ENCODE measurements at regions not wholly inside any gene's neighbourhood (a gene's known extent, or its start where the extent isn't known, plus 50 kb on each side); places are given as distances from the start of the nearest gene placed in this dataset.

- Histone ChIP-seq H3K4me3 (ENCODE audit: low read depth, low read length) (no peak overlapping the region), H3K9me3 (ENCODE audit: control insufficient read depth, insufficient read depth, low read length) (peaks cover 4% of the 10 kb centered on the region; the same call in 1 of the 2 replicates), H3K27me3 (ENCODE audit: control insufficient read depth, insufficient read depth, low read length) (no peaks in the 10 kb centered on the region), H3K27ac (ENCODE audit: low read depth, low read length) (no peak overlapping the region)
- TF ChIP-seq, protein P1, sequence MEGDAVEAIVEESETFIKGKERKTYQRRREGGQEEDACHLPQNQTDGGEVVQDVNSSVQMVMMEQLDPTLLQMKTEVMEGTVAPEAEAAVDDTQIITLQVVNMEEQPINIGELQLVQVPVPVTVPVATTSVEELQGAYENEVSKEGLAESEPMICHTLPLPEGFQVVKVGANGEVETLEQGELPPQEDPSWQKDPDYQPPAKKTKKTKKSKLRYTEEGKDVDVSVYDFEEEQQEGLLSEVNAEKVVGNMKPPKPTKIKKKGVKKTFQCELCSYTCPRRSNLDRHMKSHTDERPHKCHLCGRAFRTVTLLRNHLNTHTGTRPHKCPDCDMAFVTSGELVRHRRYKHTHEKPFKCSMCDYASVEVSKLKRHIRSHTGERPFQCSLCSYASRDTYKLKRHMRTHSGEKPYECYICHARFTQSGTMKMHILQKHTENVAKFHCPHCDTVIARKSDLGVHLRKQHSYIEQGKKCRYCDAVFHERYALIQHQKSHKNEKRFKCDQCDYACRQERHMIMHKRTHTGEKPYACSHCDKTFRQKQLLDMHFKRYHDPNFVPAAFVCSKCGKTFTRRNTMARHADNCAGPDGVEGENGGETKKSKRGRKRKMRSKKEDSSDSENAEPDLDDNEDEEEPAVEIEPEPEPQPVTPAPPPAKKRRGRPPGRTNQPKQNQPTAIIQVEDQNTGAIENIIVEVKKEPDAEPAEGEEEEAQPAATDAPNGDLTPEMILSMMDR (IDR thresholded peaks at IDR 0.05; ENCODE audit: low read depth, low read length): no peak
- no peak for DNase-seq (ENCODE audit: low read depth, low spot score)
- ChIA-PET POLR2A (no interaction called here), CTCF (interaction anchor here (5.4 kb wide), 1 partner anchor 50 kb away, joined by 24 read pairs; no protein-coding TSS in a partner anchor)
Observed at GRCh38 chr1:244992833-244993232, 128.5 kb upstream of the HNRNPU start.

- TF ChIP-seq, protein P1 (IDR thresholded peaks at IDR 0.05; ENCODE audit: low read depth, low read length): no peak
- Histone ChIP-seq H3K27ac (ENCODE audit: low read depth, low read length) (no peak overlapping the region), H3K4me3 (ENCODE audit: low read depth, low read length) (no peak overlapping the region), H3K27me3 (ENCODE audit: control insufficient read depth, insufficient read depth, low read length) (no peaks in the 10 kb centered on the region), H3K9me3 (ENCODE audit: control insufficient read depth, insufficient read depth, low read length) (peaks cover 4% of the 10 kb centered on the region; the same call in 1 of the 2 replicates)
- ChIA-PET POLR2A (no interaction called here), CTCF (interaction anchor here (1.0 kb wide), 1 partner anchor 53 kb away, joined by 6 read pairs; no protein-coding TSS in a partner anchor)
- no peak for DNase-seq (ENCODE audit: low read depth, low spot score)
Observed at GRCh38 chr1:244989813-244990212, 125.5 kb upstream of the HNRNPU start.

DNA sequence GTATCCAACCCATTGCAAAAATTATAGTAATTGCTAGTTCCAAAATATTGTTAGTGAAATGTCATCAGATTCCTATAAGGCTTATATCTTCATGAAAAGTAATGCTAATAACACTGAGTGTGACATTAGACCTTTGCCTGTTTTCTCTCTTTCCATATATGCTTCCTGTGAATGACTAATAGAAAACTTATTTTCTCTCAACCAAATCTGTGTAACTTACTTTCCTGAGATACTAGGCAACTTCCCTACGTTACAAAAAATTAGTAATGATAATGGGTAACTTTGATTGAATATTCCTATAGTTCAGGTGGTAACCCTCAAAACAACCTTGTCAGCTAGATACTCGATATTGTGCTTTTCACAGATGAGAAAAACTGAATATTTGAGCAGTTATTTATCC is 124.2 kb upstream of the HNRNPU start:
- ChIA-PET POLR2A (no interaction called here), CTCF (interaction anchor here (1.2 kb wide), 1 partner anchor 54 kb away, joined by 3 read pairs; no protein-coding TSS in a partner anchor)
- DNase-seq (ENCODE audit: low read depth, low spot score): no peak

GRCh38 chr1:244980605-244981004 is 116.3 kb upstream of the HNRNPU start:
- CTCF ChIA-PET: no interaction called here
- no peak for DNase-seq (ENCODE audit: low read depth, low spot score)

More for the DNA sequence above, 124.2 kb upstream of the HNRNPU start:
- Histone ChIP-seq H3K4me3 (ENCODE audit: low read depth, low read length) (no peak overlapping the region), H3K27ac (ENCODE audit: low read depth, low read length) (no peak overlapping the region), H3K27me3 (ENCODE audit: control insufficient read depth, insufficient read depth, low read length) (no peaks in the 10 kb centered on the region), H3K9me3 (ENCODE audit: control insufficient read depth, insufficient read depth, low read length) (peaks cover 4% of the 10 kb centered on the region; the same call in 1 of the 2 replicates)
- TF ChIP-seq, protein P1 (IDR thresholded peaks at IDR 0.05; ENCODE audit: low read depth, low read length): no peak

DNA sequence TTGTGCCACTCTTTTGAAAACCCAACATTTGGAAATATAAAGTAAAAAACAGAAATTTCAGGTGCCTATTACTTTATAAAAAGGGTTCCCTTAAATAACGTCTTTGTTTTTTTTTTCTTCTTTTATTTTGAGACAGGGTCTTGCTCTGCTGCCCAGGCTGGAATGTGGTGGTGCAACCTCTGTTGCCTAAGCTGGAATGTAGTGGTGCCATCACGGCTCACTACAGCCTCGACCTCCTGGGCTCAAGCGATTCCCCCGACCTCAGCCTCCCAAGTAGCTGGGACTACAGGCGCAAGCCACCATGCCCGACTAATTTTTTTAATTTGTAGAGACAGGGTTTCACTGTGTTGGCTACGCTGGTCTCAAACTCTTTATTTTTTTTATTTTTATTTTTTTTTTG is 110.2 kb upstream of the HNRNPU start:
- TF ChIP-seq, protein P1 (IDR thresholded peaks at IDR 0.05; ENCODE audit: low read depth, low read length): no peak
- no peak overlapping the region for H3K27ac ChIP-seq (ENCODE audit: low read depth, low read length)
- POLR2A ChIA-PET: no interaction called here
- H3K27me3 ChIP-seq (ENCODE audit: control insufficient read depth, insufficient read depth, low read length): no peaks in the 10 kb centered on the region
- no peak overlapping the region for H3K4me3 ChIP-seq (ENCODE audit: low read depth, low read length)
- H3K9me3 ChIP-seq (ENCODE audit: control insufficient read depth, insufficient read depth, low read length): no peaks in the 10 kb centered on the region
- DNase-seq (ENCODE audit: low read depth, low spot score): no peak
- CTCF ChIA-PET: interaction anchor here (4.4 kb wide), 1 partner anchor 68 kb away, joined by 20 read pairs; no protein-coding TSS in a partner anchor

More at GRCh38 chr1:244980605-244981004, 116.3 kb upstream of the HNRNPU start:
- TF ChIP-seq, protein P1 (IDR thresholded peaks at IDR 0.05; ENCODE audit: low read depth, low read length): no peak
- H3K27me3 ChIP-seq (ENCODE audit: control insufficient read depth, insufficient read depth, low read length): no peaks in the 10 kb centered on the region
- no peak overlapping the region for H3K4me3 ChIP-seq (ENCODE audit: low read depth, low read length)
- no peaks in the 10 kb centered on the region for H3K9me3 ChIP-seq (ENCODE audit: control insufficient read depth, insufficient read depth, low read length)
- POLR2A ChIA-PET: no interaction called here
- no peak overlapping the region for H3K27ac ChIP-seq (ENCODE audit: low read depth, low read length)

Measured in AG04450 (cell line).